ENCODE measurements at regions not wholly inside any gene's neighbourhood (a gene's known extent, or its start where the extent isn't known, plus 50 kb on each side); places are given as distances from the start of the nearest gene placed in this dataset.

- Histone ChIP-seq H3K4me3 (no peak overlapping the region), H4K20me1 (ENCODE audit: control insufficient read depth, insufficient read depth) (no peaks in the 10 kb centered on the region), H3K27me3 (replicated peaks in 1 of 2; ENCODE audit: control insufficient read depth in 2 of 2, insufficient read depth in 2 of 2, low read length in 1 of 2) (no peaks in the 10 kb centered on the region; a peak in 1 of 4 replicates), H3K79me2 (ENCODE audit: control insufficient read depth, insufficient read depth, low read length) (no peaks in the 10 kb centered on the region), H3K27ac (ENCODE audit: control insufficient read depth, insufficient read depth) (no peak overlapping the region), H3K36me3 (ENCODE audit: control insufficient read depth in 2 of 2, insufficient read depth in 2 of 2, low read length in 1 of 2) (no peaks in the 10 kb centered on the region), H3K4me2 (ENCODE audit: control insufficient read depth, insufficient read depth) (no peak overlapping the region), H3K4me1 (ENCODE audit: control insufficient read depth, insufficient read depth, low read length) (no peaks in the 10 kb centered on the region), H2AFZ (ENCODE audit: control insufficient read depth, low read depth, low read length) (no peak overlapping the region), H3K9ac (ENCODE audit: control insufficient read depth, insufficient read depth, low read length) (no peak overlapping the region), H3K9me3 (replicated peaks; ENCODE audit: control insufficient read depth, insufficient read depth, low read length) (no peaks in the 10 kb centered on the region)
- DNase-seq (ENCODE audit: low read depth, low spot score) (no peak), ATAC-seq (no peak), FAIRE-seq (no peak)
- intact Hi-C loops (cut with micrococcal nuclease; ENCODE audit: unreplicated experiment) = no loop called here
- CTCF ChIA-PET = interaction anchor here (1.2 kb wide), 1 partner anchor 9 kb away, joined by 5 read pairs; no protein-coding TSS in a partner anchor
- in situ Hi-C loops (cut with MboI) = no loop called here
- POLR2A ChIA-PET = no interaction called here
- no TSS peak for BruUV-seq (replicated peaks)
- RAD21 ChIA-PET (ENCODE audit: unreplicated experiment) = no interaction called here
- 7% methylated on average over 4 of the region's 4 CpGs for whole genome bisulfite sequencing (ENCODE audit: insufficient coverage, insufficient replicate concordance, low lambda C conversion rate, missing lambda C conversion rate)
- TF ChIP-seq TCF3 (IDR thresholded peaks at IDR 0.05; ENCODE audit: borderline replicate concordance, insufficient read depth, low read depth, low read length) (no peak), RELA (IDR thresholded peaks at IDR 0.05; ENCODE audit: borderline replicate concordance, partially characterized antibody) (no peak), SMC3 (IDR thresholded peaks at IDR 0.05; ENCODE audit: borderline replicate concordance, low read length) (no peak), TARDBP (IDR thresholded peaks at IDR 0.05; ENCODE audit: borderline replicate concordance) (no peak), ATF3 (IDR thresholded peaks at IDR 0.05; ENCODE audit: borderline replicate concordance, extremely low read depth, low read depth, low read length) (no peak), KDM1A (IDR thresholded peaks at IDR 0.05; ENCODE audit: borderline replicate concordance) (no peak), HDAC6 (IDR thresholded peaks at IDR 0.05; ENCODE audit: unreplicated experiment) (no peak)
- SMC1A ChIA-PET (ENCODE audit: uncharacterized antibody, unreplicated experiment) = no interaction called here
Measured at GRCh38 chr21:15171546-15171945, 106.7 kb upstream of the NRIP1 start.

GRCh38 chr21:15172963-15173362, 108.2 kb upstream of the NRIP1 start:
- Histone ChIP-seq H3K4me2 (ENCODE audit: control insufficient read depth, insufficient read depth) (no peak overlapping the region), H3K79me2 (ENCODE audit: control insufficient read depth, insufficient read depth, low read length) (no peaks in the 10 kb centered on the region), H3K27ac (ENCODE audit: control insufficient read depth, insufficient read depth) (no peak overlapping the region), H3K36me3 (ENCODE audit: control insufficient read depth in 2 of 2, insufficient read depth in 2 of 2, low read length in 1 of 2) (no peaks in the 10 kb centered on the region), H3K27me3 (replicated peaks in 1 of 2; ENCODE audit: control insufficient read depth in 2 of 2, insufficient read depth in 2 of 2, low read length in 1 of 2) (no peaks in the 10 kb centered on the region; a peak in 1 of 4 replicates), H3K9ac (ENCODE audit: control insufficient read depth, insufficient read depth, low read length) (no peak overlapping the region), H3K4me3 (no peak overlapping the region), H3K4me1 (ENCODE audit: control insufficient read depth, insufficient read depth, low read length) (no peaks in the 10 kb centered on the region), H3K9me3 (replicated peaks; ENCODE audit: control insufficient read depth, insufficient read depth, low read length) (no peaks in the 10 kb centered on the region), H4K20me1 (ENCODE audit: control insufficient read depth, insufficient read depth) (no peaks in the 10 kb centered on the region), H2AFZ (ENCODE audit: control insufficient read depth, low read depth, low read length) (no peak overlapping the region)
- RAD21 ChIA-PET (ENCODE audit: unreplicated experiment) = no interaction called here
- no TSS peak for BruUV-seq (replicated peaks)
- FAIRE-seq = no peak
- SMC1A ChIA-PET (ENCODE audit: uncharacterized antibody, unreplicated experiment) = no interaction called here
- no peak for ATAC-seq
- 12% methylated on average over 3 of the region's 3 CpGs for WGBS (ENCODE audit: insufficient coverage, insufficient replicate concordance, low lambda C conversion rate, missing lambda C conversion rate)
- intact Hi-C loops (cut with micrococcal nuclease; ENCODE audit: unreplicated experiment) = no loop called here
- in situ Hi-C loops (cut with MboI) = no loop called here
- POLR2A ChIA-PET = no interaction called here
- DNase-seq (ENCODE audit: low read depth, low spot score) = no peak
- TF ChIP-seq TCF12 (IDR thresholded peaks at IDR 0.05; ENCODE audit: low read depth, low read length) = no peak
- TF ChIP-seq HDAC6 (IDR thresholded peaks at IDR 0.05; ENCODE audit: unreplicated experiment) = no peak
- TF ChIP-seq ZNF274 (IDR thresholded peaks at IDR 0.05; ENCODE audit: insufficient read depth, insufficient read length) = no peak
- TF ChIP-seq ATF3 (IDR thresholded peaks at IDR 0.05; ENCODE audit: borderline replicate concordance, extremely low read depth, low read depth, low read length) = no peak
- no peak for TF ChIP-seq IRF3 (IDR thresholded peaks at IDR 0.05)
- no peak for TF ChIP-seq PKNOX1 (IDR thresholded peaks at IDR 0.05)
- no peak for TF ChIP-seq PAX5 (IDR thresholded peaks at IDR 0.05; ENCODE audit: borderline replicate concordance, low read depth, low read length)
- no peak for TF ChIP-seq MLLT1 (IDR thresholded peaks at IDR 0.05)
- CTCF ChIA-PET = no interaction called here
